Aorta (tissue), 5 donors: ENCODE measurements at regions not wholly inside any gene's neighbourhood (a gene's known extent, or its start where the extent isn't known, plus 50 kb on each side); places are given as distances from the start of the nearest gene placed in this dataset.

Experiments
- ATAC-seq: fragments of 200-7000 bp; cut with Tn5 transposase; one replicate; pipeline ENCODE4 v1.9.1; 2022; ENCODE audit warnings: moderate library complexity; ENCODE audit not compliant: low FRiP score
- DNase-seq, 2 donors: peaks; one replicate each; pipeline ENCODE4 v3.0.0-alpha.2; 2020
- H3K27ac ChIP-seq, 2 donors: one replicate each; pipeline ENCODE4 v1.5.1; 2013; ENCODE audit warnings: low read length in 2 of 2, mild to moderate bottlenecking in 2 of 2, moderate library complexity in 2 of 2, control low read depth in 1 of 2, inconsistent platforms in 1 of 2, low read depth in 1 of 2
- H3K27me3 ChIP-seq, 2 donors: one replicate each; pipeline ENCODE4 v1.6.1; 2013; ENCODE audit warnings: control low read depth in 1 of 2, low read length in 1 of 2, mild to moderate bottlenecking in 1 of 2, moderate library complexity in 1 of 2; ENCODE audit not compliant: insufficient read depth in 2 of 2, control insufficient read depth in 1 of 2
- H3K36me3 ChIP-seq, 2 donors: one replicate each; pipeline ENCODE4 v1.6.1; 2013; ENCODE audit warnings: control low read depth in 1 of 2, low read length in 1 of 2, mild to moderate bottlenecking in 1 of 2; ENCODE audit not compliant: insufficient read depth in 2 of 2, control insufficient read depth in 1 of 2
- H3K4me1 ChIP-seq, 2 donors: one replicate each; pipeline ENCODE4 v1.6.1; 2013; ENCODE audit warnings: low read length in 2 of 2, control low read depth in 1 of 2, mild to moderate bottlenecking in 1 of 2, moderate library complexity in 1 of 2; ENCODE audit not compliant: insufficient read depth in 2 of 2, control insufficient read depth in 1 of 2
- H3K4me3 ChIP-seq, 2 donors: one replicate each; pipeline ENCODE4 v1.5.1; 2013; ENCODE audit warnings: low read length in 2 of 2, control low read depth in 1 of 2, mild to moderate bottlenecking in 1 of 2
- H3K9me3 ChIP-seq: one replicate; pipeline ENCODE4 v1.6.1; 2013; ENCODE audit warnings: mild to moderate bottlenecking, low read length; ENCODE audit not compliant: control insufficient read depth
- WGBS, 2 donors: extraction: QIAGEN DNeasy Blood & Tissue Kit; methylation state at CpG; one replicate each; pipeline ENCODE4 v1.1.7; 2013; 5-methylcytosine and 5-hydroxymethylcytosine counted together
- intact Hi-C, 2 donors: fragments of 100-400 bp; cut with DNase I; formaldehyde crosslinking; loops; one replicate each; pipeline versions ENCODE4 v1.14.2 to v1.15.0; 2022
- donor health status: healthy with polysubstance abuse.
- donor health status: Bipolar disorder and iron deficiency.
- donor health status: DM: no; HTN: no; CAD: no.
- donor health status: DM: no; HTN: no; CAD: no.
- donor health status: DM: yes; HTN: yes; CAD: no.

DNA sequence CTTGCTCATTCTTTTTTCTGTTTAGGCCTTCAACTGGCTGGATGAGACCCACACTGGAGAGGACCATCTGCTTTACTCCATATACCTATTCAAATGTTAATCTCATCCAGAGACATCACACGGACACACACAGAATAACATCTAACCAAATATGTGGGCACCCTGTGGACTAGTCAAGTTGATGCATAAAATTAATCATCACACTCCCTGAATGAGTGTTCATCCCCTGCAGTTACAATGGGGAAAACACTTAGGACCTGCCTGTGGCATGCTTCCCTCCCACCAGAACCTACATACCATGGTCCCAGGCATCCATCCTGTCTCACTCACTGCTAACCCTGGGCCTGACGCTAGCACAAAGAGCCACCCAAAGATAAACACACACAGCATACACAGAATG lies 112.8 kb upstream of the TEX51 start:
- intact Hi-C loops, result no loop called here
- H3K27me3 ChIP-seq, result no peaks in the 10 kb centered on the region
- 94 to 96% methylated on average over 2 of the region's 2 CpGs for WGBS, 2 donors
- peaks cover 2% of the 10 kb centered on the region for H3K9me3 ChIP-seq
- no peak overlapping the region for H3K27ac ChIP-seq
- ATAC-seq, result no peak
- H3K4me1 ChIP-seq, result no peaks in the 10 kb centered on the region
- no peak for DNase-seq
- no peak overlapping the region for H3K4me3 ChIP-seq
- H3K36me3 ChIP-seq, result no peaks in the 10 kb centered on the region

GRCh38 chr2:126786765-126787164 lies 111.9 kb upstream of the TEX51 start:
- Histone ChIP-seq H3K27me3 (no peaks in the 10 kb centered on the region), H3K4me1 (no peaks in the 10 kb centered on the region), H3K9me3 (peaks cover 2% of the 10 kb centered on the region), H3K36me3 (no peaks in the 10 kb centered on the region), H3K4me3 (no peak overlapping the region), H3K27ac (no peak overlapping the region)
- ATAC-seq (no peak), DNase-seq (no peak)
- 97 to 100% methylated on average over 4 of the region's 4 CpGs for WGBS, 2 donors
- intact Hi-C loops, result no loop called here

GRCh38 chr2:126787289-126787688 lies 111.4 kb upstream of the TEX51 start:
- Histone ChIP-seq H3K4me3 (no peak overlapping the region), H3K9me3 (peaks cover 2% of the 10 kb centered on the region), H3K27ac (no peak overlapping the region), H3K27me3 (no peaks in the 10 kb centered on the region), H3K4me1 (no peaks in the 10 kb centered on the region), H3K36me3 (no peaks in the 10 kb centered on the region)
- ATAC-seq, result no peak
- intact Hi-C loops, result no loop called here
- no peak for DNase-seq
- WGBS, 2 donors, result 94 to 97% methylated on average over 4 of the region's 4 CpGs

DNA sequence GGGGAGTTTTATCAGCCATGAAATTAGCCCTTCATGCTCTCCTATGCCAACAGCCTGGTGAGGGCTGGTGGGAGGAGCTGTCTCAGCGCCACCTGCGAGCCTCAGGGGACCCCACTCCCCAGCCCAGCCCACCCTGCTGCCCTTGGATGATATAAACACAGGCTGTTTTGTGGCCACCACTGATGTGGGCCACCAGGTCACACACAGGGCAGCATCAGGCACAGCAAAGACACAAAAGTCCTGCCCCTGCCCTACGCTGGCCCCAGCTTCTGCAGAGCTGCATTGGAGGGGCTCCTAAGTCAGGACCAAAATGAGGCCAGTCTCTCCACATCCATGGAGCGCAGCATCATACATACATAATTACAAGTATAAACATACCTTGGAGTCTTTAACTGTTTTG lies 110.6 kb upstream of the TEX51 start:
- Histone ChIP-seq H3K27me3 (no peaks in the 10 kb centered on the region), H3K4me3 (no peak overlapping the region), H3K4me1 (no peaks in the 10 kb centered on the region), H3K27ac (no peak overlapping the region), H3K36me3 (no peaks in the 10 kb centered on the region), H3K9me3 (peaks cover 2% of the 10 kb centered on the region)
- WGBS, 2 donors, result 85 to 93% methylated on average over 4 of the region's 4 CpGs
- intact Hi-C loops, result no loop called here
- DNase-seq (no peak), ATAC-seq (no peak)

DNA sequence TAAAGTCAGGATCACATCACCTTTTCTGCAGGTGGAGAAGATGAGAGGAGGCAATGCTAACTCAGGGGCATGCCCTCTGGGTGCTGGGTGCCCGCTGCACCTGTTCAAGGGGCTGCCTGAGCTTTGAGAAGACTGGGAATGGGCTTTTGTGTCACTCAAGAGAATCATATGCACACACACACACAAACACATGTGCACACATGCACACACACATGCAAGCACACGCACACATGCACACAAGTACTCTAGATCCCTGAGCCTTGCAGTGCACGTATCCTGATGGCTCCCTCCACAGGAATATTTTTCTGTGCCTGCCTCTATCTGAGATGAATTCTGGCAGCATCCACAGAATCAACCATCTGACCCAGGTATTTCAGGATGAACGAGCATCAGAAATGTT lies 110.0 kb upstream of the TEX51 start:
- Histone ChIP-seq H3K4me3 (no peak overlapping the region), H3K36me3 (no peaks in the 10 kb centered on the region), H3K27me3 (no peaks in the 10 kb centered on the region), H3K4me1 (no peaks in the 10 kb centered on the region), H3K9me3 (peaks cover 2% of the 10 kb centered on the region), H3K27ac (no peak overlapping the region)
- DNase-seq, result no peak
- intact Hi-C loops, result no loop called here
- WGBS, 2 donors, result 87 to 89% methylated on average over 4 of the region's 4 CpGs
- ATAC-seq, result no peak

DNA sequence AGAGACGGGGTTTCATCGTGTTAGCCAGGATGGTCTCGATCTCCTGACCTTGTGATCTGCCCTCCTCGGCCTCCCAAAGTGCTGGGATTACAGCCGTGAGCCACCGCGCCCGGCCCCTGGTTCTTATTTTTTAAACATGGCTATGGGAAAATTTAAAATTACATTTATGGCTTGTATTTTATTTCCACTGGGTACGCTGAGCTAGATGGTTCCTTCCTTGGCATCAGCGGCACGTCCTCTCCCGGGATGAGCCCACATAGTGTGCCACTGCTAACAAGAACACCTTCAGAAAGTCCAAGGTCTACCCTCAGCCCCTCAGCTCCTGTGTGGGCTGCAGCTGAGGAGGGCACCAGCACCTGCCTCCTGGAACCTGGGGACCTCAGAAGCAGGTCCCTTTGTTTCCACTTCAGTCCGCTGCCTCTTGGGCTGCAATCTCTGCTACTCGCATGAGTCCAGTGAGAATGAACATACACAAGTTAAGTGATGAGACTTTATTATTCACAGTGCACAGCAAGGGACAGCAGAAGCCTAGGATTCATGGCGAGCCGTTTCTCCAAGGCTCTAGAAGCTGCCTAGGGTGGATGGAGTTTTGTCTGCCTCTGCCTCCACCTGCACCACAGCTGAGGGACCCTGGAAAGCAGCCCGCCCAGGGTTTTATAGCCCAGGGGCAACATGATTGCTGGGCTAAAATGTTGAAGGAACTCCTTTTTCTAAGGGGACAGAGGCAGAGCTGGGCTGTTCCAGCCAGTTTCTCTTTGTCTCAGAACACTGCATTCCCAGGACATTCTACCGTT lies 107.5 kb upstream of the TEX51 start:
- H3K27ac ChIP-seq, result no peak overlapping the region
- WGBS, 2 donors, result 88 to 90% methylated on average over 15 to 18 of the region's 18 CpGs
- no peaks in the 10 kb centered on the region for H3K27me3 ChIP-seq
- H3K9me3 ChIP-seq, result peaks cover under 1% of the 10 kb centered on the region
- H3K4me3 ChIP-seq, result no peak overlapping the region
- ATAC-seq (no peak), DNase-seq (no peak)
- H3K36me3 ChIP-seq, result no peaks in the 10 kb centered on the region
- H3K4me1 ChIP-seq, result no peaks in the 10 kb centered on the region
- intact Hi-C loops, result no loop called here

- Histone ChIP-seq H3K9me3 (no peaks in the 10 kb centered on the region), H3K4me3 (no peak overlapping the region), H3K27ac (no peak overlapping the region), H3K27me3 (no peaks in the 10 kb centered on the region), H3K4me1 (no peaks in the 10 kb centered on the region), H3K36me3 (no peaks in the 10 kb centered on the region)
- intact Hi-C loops, result no loop called here
- 75 to 77% methylated on average over 5 of the region's 5 CpGs for WGBS, 2 donors
- ATAC-seq (no peak), DNase-seq (no peak)
These were observed 106.5 kb upstream of the TEX51 start for GRCh38 chr2:126792186-126792585.

- no peak for DNase-seq
- H3K36me3 ChIP-seq, result no peaks in the 10 kb centered on the region
- ATAC-seq, result no peak
- intact Hi-C loops, result no loop called here
- H3K4me1 ChIP-seq, result no peaks in the 10 kb centered on the region
- H3K27ac ChIP-seq, result no peak overlapping the region
- H3K9me3 ChIP-seq, result no peaks in the 10 kb centered on the region
- 85 to 88% methylated on average over 4 of the region's 4 CpGs for WGBS, 2 donors
- H3K27me3 ChIP-seq, result no peaks in the 10 kb centered on the region
- H3K4me3 ChIP-seq, result no peak overlapping the region
These were observed 105.7 kb upstream of the TEX51 start for GRCh38 chr2:126792993-126793392.

DNA sequence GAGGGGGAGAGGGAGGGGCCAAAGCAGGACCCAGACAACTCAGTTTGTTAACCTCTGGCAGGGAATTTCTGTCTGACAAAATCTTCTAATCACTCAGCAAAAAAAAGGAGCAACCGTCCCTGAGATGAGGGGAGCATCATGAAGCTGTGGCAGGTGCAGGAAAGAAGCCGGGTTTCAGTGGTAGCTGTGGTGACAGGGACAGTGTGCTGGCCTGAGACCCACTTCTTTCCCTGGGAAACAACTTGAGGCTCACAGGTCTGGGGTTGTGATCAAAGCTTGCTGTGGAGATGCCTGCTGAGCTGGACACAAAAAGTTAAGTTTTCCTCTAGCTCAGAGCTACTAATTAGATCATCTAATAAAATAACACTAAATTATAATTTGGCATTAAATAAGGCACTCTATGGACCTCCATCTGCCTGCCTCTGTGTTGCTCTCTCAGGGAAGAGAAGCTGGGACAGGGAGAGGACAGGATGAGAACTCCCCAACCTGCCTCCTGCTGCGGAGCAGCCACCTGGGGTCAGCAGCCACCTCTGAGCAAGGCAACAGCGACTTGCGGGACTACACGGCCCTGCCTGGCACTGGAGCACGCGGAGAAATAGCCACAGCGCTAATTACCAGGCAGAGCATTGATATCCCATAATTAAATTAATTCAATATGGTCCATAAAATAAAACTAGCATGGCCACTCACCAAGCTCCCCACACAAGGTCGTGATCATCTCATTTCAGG lies 104.6 kb upstream of the TEX51 start:
- Histone ChIP-seq H3K27me3 (no peaks in the 10 kb centered on the region), H3K9me3 (no peaks in the 10 kb centered on the region), H3K27ac (no peak overlapping the region), H3K4me3 (no peak overlapping the region), H3K36me3 (no peaks in the 10 kb centered on the region), H3K4me1 (no peaks in the 10 kb centered on the region)
- intact Hi-C loops, result no loop called here
- no peak for ATAC-seq
- 66 to 71% methylated on average over 10 of the region's 10 CpGs for WGBS, 2 donors
- no peak for DNase-seq
